ENCODE measurements at regions not wholly inside any gene's neighbourhood (a gene's known extent, or its start where the extent isn't known, plus 50 kb on each side); places are given as distances from the start of the nearest gene placed in this dataset.

DNA sequence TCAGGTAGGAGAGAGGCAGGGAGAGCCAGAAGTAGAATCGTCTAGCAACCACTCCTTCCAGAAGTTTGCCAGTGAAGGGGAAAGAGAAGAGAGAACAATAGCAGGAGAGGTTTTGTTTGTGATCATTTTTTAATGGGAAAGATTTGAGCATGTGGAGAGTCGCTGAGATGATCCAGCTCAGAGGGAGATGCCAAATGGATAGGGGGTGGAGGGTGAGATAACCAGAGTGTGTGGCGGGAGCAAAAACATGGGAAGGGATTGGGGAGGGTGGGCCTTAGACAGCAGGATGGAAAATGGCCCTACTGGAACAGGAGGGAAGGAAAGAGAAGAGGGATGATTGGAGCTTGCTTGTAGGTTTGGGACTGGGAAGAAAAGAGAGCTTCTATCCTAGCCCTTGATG, 269.8 kb downstream of the GLI2 start:
- H3K9me3 ChIP-seq (ENCODE audit: low read length) = no peaks in the 10 kb centered on the region
- no peaks in the 10 kb centered on the region for H3K36me3 ChIP-seq (ENCODE audit: insufficient read depth, low read length)
- no peak overlapping the region for H2AFZ ChIP-seq (ENCODE audit: low read depth, low read length)
- H3K27ac ChIP-seq (ENCODE audit: low read length) = no peak overlapping the region
- no peak for TF ChIP-seq SMC3 (conservative IDR thresholded peaks at IDR 0.05; ENCODE audit: poor library complexity)
- TF ChIP-seq MXI1 (conservative IDR thresholded peaks at IDR 0.05; ENCODE audit: poor library complexity, severe bottlenecking) = no peak
- TF ChIP-seq POLR2AphosphoS5 (IDR thresholded peaks at IDR 0.05) = no peak
- TF ChIP-seq, protein P1, sequence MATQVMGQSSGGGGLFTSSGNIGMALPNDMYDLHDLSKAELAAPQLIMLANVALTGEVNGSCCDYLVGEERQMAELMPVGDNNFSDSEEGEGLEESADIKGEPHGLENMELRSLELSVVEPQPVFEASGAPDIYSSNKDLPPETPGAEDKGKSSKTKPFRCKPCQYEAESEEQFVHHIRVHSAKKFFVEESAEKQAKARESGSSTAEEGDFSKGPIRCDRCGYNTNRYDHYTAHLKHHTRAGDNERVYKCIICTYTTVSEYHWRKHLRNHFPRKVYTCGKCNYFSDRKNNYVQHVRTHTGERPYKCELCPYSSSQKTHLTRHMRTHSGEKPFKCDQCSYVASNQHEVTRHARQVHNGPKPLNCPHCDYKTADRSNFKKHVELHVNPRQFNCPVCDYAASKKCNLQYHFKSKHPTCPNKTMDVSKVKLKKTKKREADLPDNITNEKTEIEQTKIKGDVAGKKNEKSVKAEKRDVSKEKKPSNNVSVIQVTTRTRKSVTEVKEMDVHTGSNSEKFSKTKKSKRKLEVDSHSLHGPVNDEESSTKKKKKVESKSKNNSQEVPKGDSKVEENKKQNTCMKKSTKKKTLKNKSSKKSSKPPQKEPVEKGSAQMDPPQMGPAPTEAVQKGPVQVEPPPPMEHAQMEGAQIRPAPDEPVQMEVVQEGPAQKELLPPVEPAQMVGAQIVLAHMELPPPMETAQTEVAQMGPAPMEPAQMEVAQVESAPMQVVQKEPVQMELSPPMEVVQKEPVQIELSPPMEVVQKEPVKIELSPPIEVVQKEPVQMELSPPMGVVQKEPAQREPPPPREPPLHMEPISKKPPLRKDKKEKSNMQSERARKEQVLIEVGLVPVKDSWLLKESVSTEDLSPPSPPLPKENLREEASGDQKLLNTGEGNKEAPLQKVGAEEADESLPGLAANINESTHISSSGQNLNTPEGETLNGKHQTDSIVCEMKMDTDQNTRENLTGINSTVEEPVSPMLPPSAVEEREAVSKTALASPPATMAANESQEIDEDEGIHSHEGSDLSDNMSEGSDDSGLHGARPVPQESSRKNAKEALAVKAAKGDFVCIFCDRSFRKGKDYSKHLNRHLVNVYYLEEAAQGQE (IDR thresholded peaks at IDR 0.05; ENCODE audit: borderline replicate concordance) = no peak
- TF ChIP-seq EZH2 (IDR thresholded peaks at IDR 0.05; ENCODE audit: borderline replicate concordance, insufficient read depth, low read length, poor library complexity, severe bottlenecking) = no peak
- no peak for TF ChIP-seq TAF1 (IDR thresholded peaks at IDR 0.05; ENCODE audit: low read depth)
- no peak for TF ChIP-seq RAD21 (conservative IDR thresholded peaks at IDR 0.05)
- TF ChIP-seq, protein P2, sequence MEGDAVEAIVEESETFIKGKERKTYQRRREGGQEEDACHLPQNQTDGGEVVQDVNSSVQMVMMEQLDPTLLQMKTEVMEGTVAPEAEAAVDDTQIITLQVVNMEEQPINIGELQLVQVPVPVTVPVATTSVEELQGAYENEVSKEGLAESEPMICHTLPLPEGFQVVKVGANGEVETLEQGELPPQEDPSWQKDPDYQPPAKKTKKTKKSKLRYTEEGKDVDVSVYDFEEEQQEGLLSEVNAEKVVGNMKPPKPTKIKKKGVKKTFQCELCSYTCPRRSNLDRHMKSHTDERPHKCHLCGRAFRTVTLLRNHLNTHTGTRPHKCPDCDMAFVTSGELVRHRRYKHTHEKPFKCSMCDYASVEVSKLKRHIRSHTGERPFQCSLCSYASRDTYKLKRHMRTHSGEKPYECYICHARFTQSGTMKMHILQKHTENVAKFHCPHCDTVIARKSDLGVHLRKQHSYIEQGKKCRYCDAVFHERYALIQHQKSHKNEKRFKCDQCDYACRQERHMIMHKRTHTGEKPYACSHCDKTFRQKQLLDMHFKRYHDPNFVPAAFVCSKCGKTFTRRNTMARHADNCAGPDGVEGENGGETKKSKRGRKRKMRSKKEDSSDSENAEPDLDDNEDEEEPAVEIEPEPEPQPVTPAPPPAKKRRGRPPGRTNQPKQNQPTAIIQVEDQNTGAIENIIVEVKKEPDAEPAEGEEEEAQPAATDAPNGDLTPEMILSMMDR (IDR thresholded peaks at IDR 0.05; ENCODE audit: poor library complexity, severe bottlenecking) = no peak
- TF ChIP-seq EP300 (conservative IDR thresholded peaks at IDR 0.05; ENCODE audit: poor library complexity, severe bottlenecking) = no peak
- H3F3A ChIP-seq (ENCODE audit: insufficient read depth, low read length, poor library complexity, severe bottlenecking) = no peaks in the 10 kb centered on the region
- no peaks in the 10 kb centered on the region for H3K9me2 ChIP-seq (ENCODE audit: insufficient read depth, low read length)
- no peak overlapping the region for H3K9ac ChIP-seq (ENCODE audit: low read length)
- H3K4me2 ChIP-seq (ENCODE audit: low read length) = no peak overlapping the region
- H4K20me1 ChIP-seq (ENCODE audit: insufficient read depth) = no peaks in the 10 kb centered on the region
- H3K79me2 ChIP-seq (replicated peaks; ENCODE audit: insufficient read depth, low read length) = no peaks in the 10 kb centered on the region
- H3K4me3 ChIP-seq (ENCODE audit: low read length) = no peak overlapping the region
- no peaks in the 10 kb centered on the region for H3K27me3 ChIP-seq (ENCODE audit: insufficient read depth, low read depth, low read length)

DNA sequence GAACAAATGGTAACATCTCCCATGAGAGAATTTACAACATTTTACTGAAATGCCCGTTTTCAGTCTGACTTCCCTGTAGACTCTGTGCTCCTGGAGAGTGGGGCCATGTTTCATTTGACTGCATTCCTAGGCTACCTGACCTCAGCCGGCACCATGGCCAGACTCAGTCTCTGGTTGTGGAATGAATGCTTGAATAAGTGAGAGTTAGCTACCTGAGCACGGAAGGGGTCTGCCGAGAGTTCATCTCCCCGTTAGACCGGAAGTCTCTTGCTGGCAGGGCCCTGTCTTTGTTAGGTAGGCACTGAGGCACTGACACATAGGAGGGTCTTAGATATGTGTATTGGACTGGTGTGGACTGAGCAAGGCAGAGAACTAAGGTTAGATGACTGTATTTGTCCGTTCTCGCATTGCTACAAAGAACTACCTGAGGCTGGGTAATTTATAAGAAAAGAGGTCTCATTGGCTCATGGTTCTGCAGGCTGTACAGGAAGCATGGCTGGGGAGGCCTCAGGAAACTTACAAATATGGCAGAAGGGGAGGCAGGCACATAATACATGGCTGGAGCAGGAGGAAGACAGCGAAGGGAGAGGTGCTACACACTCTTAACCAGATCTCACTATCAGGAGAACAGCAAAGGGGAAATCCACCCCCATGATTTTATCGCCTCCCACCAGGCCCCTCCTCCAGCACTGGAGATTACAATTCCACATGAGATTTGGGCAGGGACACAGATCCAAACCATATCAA, 271.2 kb downstream of the GLI2 start:
- Histone ChIP-seq H3K36me3 (ENCODE audit: insufficient read depth, low read length) (no peaks in the 10 kb centered on the region), H3K79me2 (replicated peaks; ENCODE audit: insufficient read depth, low read length) (no peaks in the 10 kb centered on the region), H3K27ac (ENCODE audit: low read length) (no peak overlapping the region), H2AFZ (ENCODE audit: low read depth, low read length) (no peak overlapping the region), H3K9ac (ENCODE audit: low read length) (no peak overlapping the region), H3K4me2 (ENCODE audit: low read length) (no peak overlapping the region), H4K20me1 (ENCODE audit: insufficient read depth) (no peaks in the 10 kb centered on the region), H3K4me3 (ENCODE audit: low read length) (no peak overlapping the region), H3K9me2 (ENCODE audit: insufficient read depth, low read length) (no peaks in the 10 kb centered on the region), H3K27me3 (ENCODE audit: insufficient read depth, low read depth, low read length) (no peaks in the 10 kb centered on the region), H3F3A (ENCODE audit: insufficient read depth, low read length, poor library complexity, severe bottlenecking) (no peaks in the 10 kb centered on the region), H3K9me3 (ENCODE audit: low read length) (no peaks in the 10 kb centered on the region)
- TF ChIP-seq, protein P2 (IDR thresholded peaks at IDR 0.05; ENCODE audit: poor library complexity, severe bottlenecking) = no peak
- TF ChIP-seq, protein P1 (IDR thresholded peaks at IDR 0.05; ENCODE audit: borderline replicate concordance) = no peak
- TF ChIP-seq POLR2AphosphoS5 (IDR thresholded peaks at IDR 0.05) (no peak), MXI1 (conservative IDR thresholded peaks at IDR 0.05; ENCODE audit: poor library complexity, severe bottlenecking) (no peak), SMC3 (conservative IDR thresholded peaks at IDR 0.05; ENCODE audit: poor library complexity) (no peak), EZH2 (IDR thresholded peaks at IDR 0.05; ENCODE audit: borderline replicate concordance, insufficient read depth, low read length, poor library complexity, severe bottlenecking) (no peak), RAD21 (conservative IDR thresholded peaks at IDR 0.05) (no peak), EP300 (conservative IDR thresholded peaks at IDR 0.05; ENCODE audit: poor library complexity, severe bottlenecking) (no peak), TAF1 (IDR thresholded peaks at IDR 0.05; ENCODE audit: low read depth) (no peak)

All from neural cell (in vitro differentiated cells).